ENCODE measurements at regions not wholly inside any gene's neighbourhood (a gene's known extent, or its start where the extent isn't known, plus 50 kb on each side); places are given as distances from the start of the nearest gene placed in this dataset.
"Not testable (repeated sequence)": the region's sequence is repeated elsewhere in the genome, so short reads cannot be mapped to it uniquely, and the experiment has no call there.

GRCh38 chr7:148515728-148516695 lies 74.6 kb upstream of the C7orf33 start:
- no peak for DNase-seq (ENCODE audit: extremely low spot score)
- CTCF ChIA-PET: no interaction called here
- POLR2A ChIA-PET: interaction anchor here (0.7 kb wide), 1 partner anchor 426 kb away, joined by 3 read pairs; no protein-coding TSS in a partner anchor
- no peak for TF ChIP-seq HDGF (IDR thresholded peaks at IDR 0.05; ENCODE audit: borderline replicate concordance)
- TF ChIP-seq BHLHE40 (IDR thresholded peaks at IDR 0.05; ENCODE audit: borderline replicate concordance): no peak
- no peak for TF ChIP-seq PKNOX1 (IDR thresholded peaks at IDR 0.05)
- no peak for TF ChIP-seq CTBP1 (IDR thresholded peaks at IDR 0.05; ENCODE audit: borderline replicate concordance)
- TF ChIP-seq SUZ12 (IDR thresholded peaks at IDR 0.05): no peak
- TF ChIP-seq ZNF384 (IDR thresholded peaks at IDR 0.05): no peak
- TF ChIP-seq TARDBP (IDR thresholded peaks at IDR 0.05): no peak
- no peak for TF ChIP-seq FOXK2 (IDR thresholded peaks at IDR 0.05)
- TF ChIP-seq FOXA1 (IDR thresholded peaks at IDR 0.05): no peak
- no peak for TF ChIP-seq ARNT (IDR thresholded peaks at IDR 0.05)
- no peak for TF ChIP-seq NFRKB (IDR thresholded peaks at IDR 0.05)
- no peak for TF ChIP-seq FOXM1 (IDR thresholded peaks at IDR 0.05; ENCODE audit: borderline replicate concordance)
- no peak for TF ChIP-seq SP1 (IDR thresholded peaks at IDR 0.05)

- DNase-seq (ENCODE audit: extremely low spot score); CTCF ChIA-PET; POLR2A ChIA-PET: not testable (repeated sequence)
Measured at GRCh38 chr7:148519386-148519785, 71.2 kb upstream of the C7orf33 start.

GRCh38 chr7:148521271-148521670 lies 69.3 kb upstream of the C7orf33 start:
- DNase-seq (ENCODE audit: extremely low spot score): no peak
- POLR2A ChIA-PET: no interaction called here
- CTCF ChIA-PET: no interaction called here
- no peak for TF ChIP-seq BHLHE40 (IDR thresholded peaks at IDR 0.05; ENCODE audit: borderline replicate concordance)
- no peak for TF ChIP-seq ARNT (IDR thresholded peaks at IDR 0.05)
- no peak for TF ChIP-seq LEF1 (IDR thresholded peaks at IDR 0.05; ENCODE audit: borderline replicate concordance)
- no peak for TF ChIP-seq NFRKB (IDR thresholded peaks at IDR 0.05)
- no peak for TF ChIP-seq PKNOX1 (IDR thresholded peaks at IDR 0.05)
- TF ChIP-seq TARDBP (IDR thresholded peaks at IDR 0.05): no peak
- TF ChIP-seq ZNF384 (IDR thresholded peaks at IDR 0.05): no peak
- no peak for TF ChIP-seq SUZ12 (IDR thresholded peaks at IDR 0.05)
- no peak for TF ChIP-seq FOXM1 (IDR thresholded peaks at IDR 0.05; ENCODE audit: borderline replicate concordance)
- no peak for TF ChIP-seq ELF4 (IDR thresholded peaks at IDR 0.05)
- TF ChIP-seq FOXA1 (IDR thresholded peaks at IDR 0.05): no peak
- TF ChIP-seq SP1 (IDR thresholded peaks at IDR 0.05): no peak
- no peak for TF ChIP-seq FOXK2 (IDR thresholded peaks at IDR 0.05)
- TF ChIP-seq L3MBTL2 (conservative IDR thresholded peaks at IDR 0.05): no peak
- no peak for TF ChIP-seq HDGF (IDR thresholded peaks at IDR 0.05; ENCODE audit: borderline replicate concordance)
- TF ChIP-seq CTBP1 (IDR thresholded peaks at IDR 0.05; ENCODE audit: borderline replicate concordance): no peak

- ChIA-PET CTCF (no interaction called here), POLR2A (no interaction called here)
- TF ChIP-seq ELF4 (IDR thresholded peaks at IDR 0.05) (no peak), SUZ12 (IDR thresholded peaks at IDR 0.05) (no peak), SP1 (IDR thresholded peaks at IDR 0.05) (no peak), TARDBP (IDR thresholded peaks at IDR 0.05) (no peak), ZNF384 (IDR thresholded peaks at IDR 0.05) (no peak), L3MBTL2 (conservative IDR thresholded peaks at IDR 0.05) (no peak), PKNOX1 (IDR thresholded peaks at IDR 0.05) (no peak), FOXK2 (IDR thresholded peaks at IDR 0.05) (no peak), ARNT (IDR thresholded peaks at IDR 0.05) (no peak), NFRKB (IDR thresholded peaks at IDR 0.05) (no peak), BHLHE40 (IDR thresholded peaks at IDR 0.05; ENCODE audit: borderline replicate concordance) (no peak), LEF1 (IDR thresholded peaks at IDR 0.05; ENCODE audit: borderline replicate concordance) (no peak), HDGF (IDR thresholded peaks at IDR 0.05; ENCODE audit: borderline replicate concordance) (no peak), CTBP1 (IDR thresholded peaks at IDR 0.05; ENCODE audit: borderline replicate concordance) (no peak), FOXA1 (IDR thresholded peaks at IDR 0.05) (no peak), FOXM1 (IDR thresholded peaks at IDR 0.05; ENCODE audit: borderline replicate concordance) (no peak)
- no peak for DNase-seq (ENCODE audit: extremely low spot score)
Measured at GRCh38 chr7:148523550-148523949, 67.0 kb upstream of the C7orf33 start.

GRCh38 chr7:148524479-148525224 lies 65.9 kb upstream of the C7orf33 start:
- no peak for DNase-seq (ENCODE audit: extremely low spot score)
- POLR2A ChIA-PET: no interaction called here
- TF ChIP-seq FOXA1 (IDR thresholded peaks at IDR 0.05) (no peak), PKNOX1 (IDR thresholded peaks at IDR 0.05) (peak; percentile 48)
- CTCF ChIA-PET: interaction anchor here (0.5 to 1.0 kb wide), 3 partner anchors 19 to 851 kb away, joined by 3 to 5 read pairs (median 3); no protein-coding TSS in a partner anchor

All from HEK293T (cell line).